Prostate gland (tissue), 2 donors: ENCODE measurements at regions not wholly inside any gene's neighbourhood (a gene's known extent, or its start where the extent isn't known, plus 50 kb on each side); places are given as distances from the start of the nearest gene placed in this dataset.
"Not testable (repeated sequence)": the region's sequence is repeated elsewhere in the genome, so short reads cannot be mapped to it uniquely, and the experiment has no call there.

Source experiments
- CTCF ChIP-seq, 4 experiments: fragments of 200-600 bp in 2 of 4; fragments of 450-650 bp in 2 of 4; sonication (generic) in 2 of 4; IDR thresholded peaks; 1 replicate in 3 of 4; 2 replicates in 1 of 4; pipeline ENCODE4 v1.5.1; 2016 to 2019; ENCODE audit warnings: antibody characterized with exemption in 4 of 4, mild to moderate bottlenecking in 2 of 4, moderate library complexity in 2 of 4
- POLR2A ChIP-seq: fragments of 450-650 bp; IDR thresholded peaks from one replicate; pipeline ENCODE4 v1.6.1; 2016; ENCODE audit warnings: antibody characterized with exemption, mild to moderate bottlenecking
- POLR2AphosphoS5 ChIP-seq: sonication (generic); formaldehyde crosslinking; IDR thresholded peaks from one replicate; pipeline ENCODE4 v1.6.1; 2017; ENCODE audit warnings: antibody characterized with exemption

- not testable (repeated sequence) for TF ChIP-seq POLR2AphosphoS5; CTCF (IDR thresholded peaks at IDR 0.05); POLR2A
These were observed 1112.9 kb upstream of the TENM3 start for GRCh38 chr4:181130317-181130716.
